ENCODE measurements at regions not wholly inside any gene's neighbourhood (a gene's known extent, or its start where the extent isn't known, plus 50 kb on each side); places are given as distances from the start of the nearest gene placed in this dataset.

DNA sequence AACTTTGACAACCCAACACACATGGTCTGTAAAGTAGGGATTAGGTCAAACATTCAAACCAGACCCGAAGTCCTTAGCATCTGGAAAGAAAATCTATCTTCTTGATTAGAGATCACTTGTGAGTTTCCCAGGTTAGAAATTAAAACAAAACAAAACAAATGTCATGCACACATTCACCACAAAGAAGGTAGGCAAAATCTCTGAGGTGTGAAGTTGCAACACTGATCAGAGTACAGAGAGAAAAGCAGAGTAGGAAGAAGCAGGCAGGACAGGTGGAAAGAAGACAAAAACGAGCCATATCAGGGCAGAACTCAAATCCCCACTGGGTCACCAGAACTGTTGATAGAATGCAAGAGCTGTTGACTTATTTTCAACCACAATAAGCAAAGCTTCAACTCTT lies 102.8 kb upstream of the THSD7A start:
- TF ChIP-seq, protein P1, sequence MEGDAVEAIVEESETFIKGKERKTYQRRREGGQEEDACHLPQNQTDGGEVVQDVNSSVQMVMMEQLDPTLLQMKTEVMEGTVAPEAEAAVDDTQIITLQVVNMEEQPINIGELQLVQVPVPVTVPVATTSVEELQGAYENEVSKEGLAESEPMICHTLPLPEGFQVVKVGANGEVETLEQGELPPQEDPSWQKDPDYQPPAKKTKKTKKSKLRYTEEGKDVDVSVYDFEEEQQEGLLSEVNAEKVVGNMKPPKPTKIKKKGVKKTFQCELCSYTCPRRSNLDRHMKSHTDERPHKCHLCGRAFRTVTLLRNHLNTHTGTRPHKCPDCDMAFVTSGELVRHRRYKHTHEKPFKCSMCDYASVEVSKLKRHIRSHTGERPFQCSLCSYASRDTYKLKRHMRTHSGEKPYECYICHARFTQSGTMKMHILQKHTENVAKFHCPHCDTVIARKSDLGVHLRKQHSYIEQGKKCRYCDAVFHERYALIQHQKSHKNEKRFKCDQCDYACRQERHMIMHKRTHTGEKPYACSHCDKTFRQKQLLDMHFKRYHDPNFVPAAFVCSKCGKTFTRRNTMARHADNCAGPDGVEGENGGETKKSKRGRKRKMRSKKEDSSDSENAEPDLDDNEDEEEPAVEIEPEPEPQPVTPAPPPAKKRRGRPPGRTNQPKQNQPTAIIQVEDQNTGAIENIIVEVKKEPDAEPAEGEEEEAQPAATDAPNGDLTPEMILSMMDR (conservative IDR thresholded peaks at IDR 0.05), result no peak
- TF ChIP-seq EZH2 (IDR thresholded peaks at IDR 0.05; ENCODE audit: low read depth), result no peak

All from PC-9 (cell line).